A673 (cell line): ENCODE measurements at regions not wholly inside any gene's neighbourhood (a gene's known extent, or its start where the extent isn't known, plus 50 kb on each side); places are given as distances from the start of the nearest gene placed in this dataset.

Experiments
- BruUV-seq: library from RNA; stranded (reverse); fragments of 400-500 nt; replicated peaks from 2 replicates; lab custom pipeline; 2021; lab: Mats Ljungman, UMichigan
- CTCF ChIA-PET: fragments of 300-600 bp; sonication (Branson Sonifier 250); formaldehyde crosslinking; loops from one replicate; lab custom pipeline; 2022; ENCODE audit warnings: antibody characterized with exemption; lab: Charles Lee
- POLR2A ChIA-PET: fragments of 300-600 bp; sonication (Branson Sonifier 250); formaldehyde crosslinking; loops from one replicate; lab custom pipeline; 2022; ENCODE audit warnings: antibody characterized with exemption; ENCODE audit not compliant: low non-redundant PET; lab: Charles Lee
- DNase-seq: peaks from one replicate; pipeline ENCODE4 v3.0.0-alpha.2; 2015; ENCODE audit warnings: low spot score
- H3K27ac ChIP-seq: fragments of 200-600 bp; sonication (generic); 2 replicates; pipeline ENCODE4 v1.5.1; 2016; ENCODE audit warnings: mixed run types, low read depth, mild to moderate bottlenecking, mixed read lengths, antibody characterized with exemption, low read length; ENCODE audit not compliant: poor library complexity, severe bottlenecking
- H3K27me3 ChIP-seq: fragments of 200-600 bp; sonication (generic); replicated peaks from 2 replicates; pipeline ENCODE4 v1.6.1; 2017; ENCODE audit warnings: mixed run types, low read depth, mild to moderate bottlenecking, mixed read lengths, antibody characterized with exemption, low read length; ENCODE audit not compliant: insufficient read depth, poor library complexity
- H3K36me3 ChIP-seq: fragments of 200-600 bp; sonication (generic); 2 replicates; pipeline ENCODE4 v1.6.1; 2016; ENCODE audit warnings: mixed run types, mild to moderate bottlenecking, mixed read lengths, antibody characterized with exemption, low read length; ENCODE audit not compliant: insufficient read depth, poor library complexity, severe bottlenecking
- H3K4me1 ChIP-seq: fragments of 200-600 bp; sonication (generic); 2 replicates; pipeline ENCODE4 v1.6.1; 2017; ENCODE audit warnings: mixed run types, mild to moderate bottlenecking, mixed read lengths, antibody characterized with exemption, low read length; ENCODE audit not compliant: insufficient read depth, poor library complexity, severe bottlenecking
- H3K4me3 ChIP-seq: fragments of 200-600 bp; sonication (generic); 2 replicates; pipeline ENCODE4 v1.5.1; 2016; ENCODE audit warnings: low read depth, mixed run types, mild to moderate bottlenecking, mixed read lengths, low read length; ENCODE audit not compliant: poor library complexity, severe bottlenecking
- H3K9me3 ChIP-seq: fragments of 200-600 bp; sonication (generic); 2 replicates; pipeline ENCODE4 v1.6.1; 2016; ENCODE audit warnings: mixed run types, low read depth, mild to moderate bottlenecking, mixed read lengths, antibody characterized with exemption, low read length; ENCODE audit not compliant: poor library complexity, severe bottlenecking
- CTCF ChIP-seq: fragments of 300-800, 200-600 bp; sonication (generic); conservative IDR thresholded peaks from 2 replicates; pipeline ENCODE4 v1.5.1; 2017; ENCODE audit warnings: low read depth, mild to moderate bottlenecking, antibody characterized with exemption, low read length, moderate library complexity, mixed read lengths
- EZH2 ChIP-seq: fragments of 200-600 bp; sonication (generic); IDR thresholded peaks from 2 replicates; pipeline ENCODE4 v1.6.1; 2017; ENCODE audit warnings: borderline replicate concordance, low read depth, mild to moderate bottlenecking, mixed read lengths, antibody characterized with exemption, low read length; ENCODE audit not compliant: poor library complexity, severe bottlenecking
- intact Hi-C: fragments of 100-400 bp; cut with micrococcal nuclease; formaldehyde crosslinking; loops from one replicate; pipeline ENCODE4 v1.10.0; 2022; ENCODE audit not compliant: unreplicated experiment

GRCh38 chr11:80328774-80329173, 887.9 kb upstream of the TENM4 start:
- no peak overlapping the region for H3K4me3 ChIP-seq
- TF ChIP-seq CTCF, result no peak
- TF ChIP-seq EZH2, result no peak
- H3K27ac ChIP-seq, result no peak overlapping the region
- BruUV-seq, result no TSS peak
- peaks cover 8% of the 10 kb centered on the region for H3K4me1 ChIP-seq
- DNase-seq, result no peak
- ChIA-PET POLR2A (no interaction called here), CTCF (no interaction called here)
- intact Hi-C loops, result loop anchor here (10.0 kb wide), 2 partner anchors 676 to 906 kb away; no protein-coding TSS in a partner anchor
- H3K9me3 ChIP-seq, result no peaks in the 10 kb centered on the region
- no peaks in the 10 kb centered on the region for H3K27me3 ChIP-seq
- H3K36me3 ChIP-seq, result no peaks in the 10 kb centered on the region

GRCh38 chr11:80327956-80328614, 887.3 kb upstream of the TENM4 start:
- DNase-seq, result peak; percentile 54

GRCh38 chr11:80321786-80322185, 881.0 kb upstream of the TENM4 start:
- no peak overlapping the region for H3K27ac ChIP-seq
- no peaks in the 10 kb centered on the region for H3K4me1 ChIP-seq
- no TSS peak for BruUV-seq
- TF ChIP-seq EZH2, result no peak
- H3K9me3 ChIP-seq, result no peaks in the 10 kb centered on the region
- H3K4me3 ChIP-seq, result no peak overlapping the region
- ChIA-PET CTCF (no interaction called here), POLR2A (no interaction called here)
- no peak for DNase-seq
- H3K36me3 ChIP-seq, result no peaks in the 10 kb centered on the region
- intact Hi-C loops, result loop anchor here (2.0 to 10.0 kb wide), 3 partner anchors 613 to 913 kb away; no protein-coding TSS in a partner anchor
- no peaks in the 10 kb centered on the region for H3K27me3 ChIP-seq

More at GRCh38 chr11:80327956-80328614, 887.3 kb upstream of the TENM4 start:
- no TSS peak for BruUV-seq
- H3K4me3 ChIP-seq, result no peak overlapping the region
- H3K27me3 ChIP-seq, result no peaks in the 10 kb centered on the region
- no peak overlapping the region for H3K27ac ChIP-seq
- H3K9me3 ChIP-seq, result no peaks in the 10 kb centered on the region
- no peaks in the 10 kb centered on the region for H3K36me3 ChIP-seq
- intact Hi-C loops, result loop anchor here (10.0 kb wide), 2 partner anchors 677 to 907 kb away; no protein-coding TSS in a partner anchor
- POLR2A ChIA-PET, result no interaction called here
- CTCF ChIA-PET, result no interaction called here
- TF ChIP-seq EZH2 (no peak), CTCF (no peak)
- H3K4me1 ChIP-seq, result peaks cover 8% of the 10 kb centered on the region

- H3K9me3 ChIP-seq, result no peaks in the 10 kb centered on the region
- ChIA-PET POLR2A (interaction anchor here (0.6 kb wide), 1 partner anchor 34 kb away, joined by 3 read pairs; no protein-coding TSS in a partner anchor), CTCF (interaction anchor here (0.6 to 0.7 kb wide), 4 partner anchors 238 to 1675 kb away, joined by 3 to 6 read pairs (median 4); no protein-coding TSS in a partner anchor)
- H3K27me3 ChIP-seq, result no peaks in the 10 kb centered on the region
- H3K4me1 ChIP-seq, result no peaks in the 10 kb centered on the region
- BruUV-seq, result no TSS peak
- no peak overlapping the region for H3K27ac ChIP-seq
- TF ChIP-seq EZH2, result no peak
- TF ChIP-seq CTCF, result peak; percentile 61
- intact Hi-C loops, result loop anchor here (2.0 to 10.0 kb wide), 3 partner anchors 612 to 914 kb away; no protein-coding TSS in a partner anchor
- peak overlapping the region; percentile 23 for H3K4me3 ChIP-seq
- DNase-seq, result peak; percentile 38
- H3K36me3 ChIP-seq, result no peaks in the 10 kb centered on the region
Measured at GRCh38 chr11:80320765-80321164, 879.9 kb upstream of the TENM4 start.
